Thymus (tissue), 11 donors: ENCODE measurements at regions not wholly inside any gene's neighbourhood (a gene's known extent, or its start where the extent isn't known, plus 50 kb on each side); places are given as distances from the start of the nearest gene placed in this dataset.

Experiments used
- DNase-seq, 9 donors: peaks; one replicate each; pipeline ENCODE4 v3.0.0-alpha.2; 2013; ENCODE audit warnings: low spot score in 9 of 9, low read depth in 6 of 9, missing footprints in 1 of 9
- H3K27ac ChIP-seq, 2 donors: one replicate each; pipeline ENCODE4 v1.5.1; 2013; ENCODE audit warnings: control low read depth in 1 of 2, low read depth in 1 of 2, low read length in 1 of 2, mild to moderate bottlenecking in 1 of 2, moderate library complexity in 1 of 2
- H3K27me3 ChIP-seq, 2 donors: one replicate each; pipeline ENCODE4 v1.5.1; 2013; ENCODE audit warnings: low read length in 1 of 2; ENCODE audit not compliant: control insufficient read depth in 2 of 2, insufficient read depth in 1 of 2
- H3K36me3 ChIP-seq, 2 donors: one replicate each; pipeline ENCODE4 v1.5.1; 2013; ENCODE audit warnings: low read length in 1 of 2, mild to moderate bottlenecking in 1 of 2, moderate library complexity in 1 of 2; ENCODE audit not compliant: control insufficient read depth in 2 of 2, insufficient read depth in 2 of 2
- H3K4me1 ChIP-seq, 2 donors: one replicate each; pipeline ENCODE4 v1.5.1; 2013; ENCODE audit warnings: low read length in 2 of 2; ENCODE audit not compliant: control insufficient read depth in 2 of 2, insufficient read depth in 2 of 2
- H3K4me3 ChIP-seq, 2 donors: one replicate each; pipeline ENCODE4 v1.5.1; 2013; ENCODE audit warnings: low read length in 2 of 2, control low read depth in 1 of 2, mild to moderate bottlenecking in 1 of 2
- H3K9me3 ChIP-seq, 2 donors: one replicate each; pipeline ENCODE4 v1.5.1; 2013; ENCODE audit warnings: low read length in 1 of 2, mild to moderate bottlenecking in 1 of 2; ENCODE audit not compliant: control insufficient read depth in 2 of 2, insufficient read depth in 1 of 2
- WGBS: extraction: QIAGEN DNeasy Blood & Tissue Kit; methylation state at CpG from one replicate; pipeline ENCODE4 v1.1.7; 2013; 5-methylcytosine and 5-hydroxymethylcytosine counted together
- donor health status: healthy.

GRCh38 chr6:11919771-11920440, 92.2 kb upstream of the HIVEP1 start:
- WGBS = 96% methylated on average over 8 of the region's 8 CpGs

DNA sequence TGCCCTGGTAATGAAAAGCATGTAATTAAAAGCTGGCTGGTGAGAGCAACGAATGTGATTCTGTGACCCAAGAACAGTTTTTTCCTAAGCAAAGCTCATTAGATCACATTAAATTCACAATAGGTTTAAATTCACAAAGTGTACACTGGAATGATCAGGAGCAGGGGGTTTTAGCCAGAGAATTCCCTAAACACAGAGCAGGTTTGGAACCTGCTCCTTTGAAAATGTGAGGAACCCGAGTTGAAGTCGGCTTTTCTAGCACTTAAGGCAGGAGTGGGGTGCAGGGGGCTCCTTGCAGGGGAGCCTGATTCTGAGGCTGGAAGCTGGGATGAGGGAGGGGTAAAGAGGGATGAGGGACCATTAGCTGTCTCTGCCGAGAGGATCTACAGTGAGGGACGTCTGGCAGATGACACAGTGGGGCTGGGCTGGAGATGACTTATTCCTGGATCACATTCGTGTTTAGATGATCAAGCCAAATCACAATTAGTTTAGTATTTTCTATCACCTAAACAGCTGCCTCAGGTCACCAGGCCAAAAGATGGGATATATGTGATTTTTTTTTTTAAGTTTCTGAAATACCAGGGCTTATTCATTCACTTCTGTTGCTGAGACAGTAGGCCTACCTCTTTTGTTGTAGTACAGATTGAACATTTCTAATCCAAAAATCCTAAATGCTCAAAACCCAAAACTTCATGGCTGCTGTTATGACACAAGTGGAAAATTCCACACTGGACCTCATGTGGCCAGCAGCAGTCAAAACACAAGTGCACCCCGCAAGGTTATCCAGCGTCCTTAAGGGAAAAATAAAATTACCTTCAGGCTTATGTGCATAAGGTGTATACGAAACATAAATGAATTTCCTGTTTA, 93.1 kb upstream of the HIVEP1 start:
- Histone ChIP-seq H3K36me3 (no peaks in the 10 kb centered on the region), H3K27me3 (no peaks in the 10 kb centered on the region), H3K4me3 (no peak overlapping the region), H3K27ac (no peak overlapping the region), H3K9me3 (no peaks in the 10 kb centered on the region), H3K4me1 (peaks cover 0 to 4% of the 10 kb centered on the region in 2 donors)
- no peak for DNase-seq
- WGBS = 96% methylated on average over 9 of the region's 9 CpGs

More at GRCh38 chr6:11919771-11920440, 92.2 kb upstream of the HIVEP1 start:
- Histone ChIP-seq H3K9me3 (no peaks in the 10 kb centered on the region), H3K4me3 (no peak overlapping the region), H3K27ac (no peak overlapping the region), H3K36me3 (no peaks in the 10 kb centered on the region), H3K27me3 (no peaks in the 10 kb centered on the region), H3K4me1 (peaks cover 0 to 4% of the 10 kb centered on the region in 2 donors)
- DNase-seq = no peak

GRCh38 chr6:11917951-11918738, 94.0 kb upstream of the HIVEP1 start:
- no peaks in the 10 kb centered on the region for H3K9me3 ChIP-seq
- DNase-seq = no peak
- H3K36me3 ChIP-seq = no peaks in the 10 kb centered on the region
- no peak overlapping the region for H3K27ac ChIP-seq
- H3K4me1 ChIP-seq = peaks cover 0 to 4% of the 10 kb centered on the region in 2 donors
- H3K27me3 ChIP-seq = no peaks in the 10 kb centered on the region
- WGBS = 96% methylated on average over 9 of the region's 9 CpGs
- no peak overlapping the region for H3K4me3 ChIP-seq

DNA sequence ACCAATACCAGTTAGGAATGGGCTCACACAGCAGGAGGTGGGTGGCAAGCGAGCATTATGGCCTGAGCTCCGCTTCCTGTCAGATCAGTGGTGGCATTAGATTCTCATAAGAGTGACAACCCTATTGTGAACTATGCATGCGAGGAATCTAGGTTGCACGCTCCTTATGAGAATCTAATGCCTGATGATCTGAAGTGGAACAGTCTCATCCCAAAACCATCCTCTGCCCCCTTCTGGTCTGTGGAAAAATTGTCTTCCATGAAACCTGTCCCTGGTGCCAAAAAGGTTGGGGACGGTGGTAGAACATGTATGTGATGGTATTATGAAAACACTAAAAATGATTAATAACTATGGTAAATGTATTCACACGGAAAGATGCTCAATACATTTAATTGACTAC, 99.7 kb upstream of the HIVEP1 start:
- no peaks in the 10 kb centered on the region for H3K4me1 ChIP-seq
- no peaks in the 10 kb centered on the region for H3K27me3 ChIP-seq
- no peak for DNase-seq
- H3K36me3 ChIP-seq = no peaks in the 10 kb centered on the region
- no peak overlapping the region for H3K27ac ChIP-seq
- 98% methylated on average over 6 of the region's 6 CpGs for WGBS
- peaks cover 0 to 3% of the 10 kb centered on the region in 2 donors for H3K9me3 ChIP-seq
- no peak overlapping the region for H3K4me3 ChIP-seq

DNA sequence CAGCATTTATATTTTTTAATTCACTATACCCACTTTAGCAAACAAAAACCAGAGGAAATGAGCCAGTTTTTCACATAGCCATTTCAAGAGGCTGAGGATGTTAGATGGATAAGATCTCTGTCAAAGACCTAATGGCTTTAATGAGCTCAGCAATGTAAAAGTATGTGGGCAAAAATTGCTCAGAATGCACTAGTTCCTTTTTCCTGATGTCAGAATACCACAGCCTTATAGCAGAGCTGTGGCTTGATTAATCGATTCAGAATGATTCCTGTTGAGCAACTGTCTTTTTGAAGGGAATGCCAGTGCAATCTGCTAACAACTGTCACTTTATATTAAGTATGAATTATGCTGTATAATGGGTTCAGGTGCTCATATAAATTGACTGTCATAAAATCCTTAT, 100.6 kb upstream of the HIVEP1 start:
- Histone ChIP-seq H3K4me1 (no peaks in the 10 kb centered on the region), H3K27ac (no peak overlapping the region), H3K4me3 (no peak overlapping the region), H3K27me3 (no peaks in the 10 kb centered on the region), H3K36me3 (no peaks in the 10 kb centered on the region), H3K9me3 (peaks cover 0 to 3% of the 10 kb centered on the region in 2 donors)
- no peak for DNase-seq
- 11% methylated on average over 1 of the region's 1 CpG for WGBS

DNA sequence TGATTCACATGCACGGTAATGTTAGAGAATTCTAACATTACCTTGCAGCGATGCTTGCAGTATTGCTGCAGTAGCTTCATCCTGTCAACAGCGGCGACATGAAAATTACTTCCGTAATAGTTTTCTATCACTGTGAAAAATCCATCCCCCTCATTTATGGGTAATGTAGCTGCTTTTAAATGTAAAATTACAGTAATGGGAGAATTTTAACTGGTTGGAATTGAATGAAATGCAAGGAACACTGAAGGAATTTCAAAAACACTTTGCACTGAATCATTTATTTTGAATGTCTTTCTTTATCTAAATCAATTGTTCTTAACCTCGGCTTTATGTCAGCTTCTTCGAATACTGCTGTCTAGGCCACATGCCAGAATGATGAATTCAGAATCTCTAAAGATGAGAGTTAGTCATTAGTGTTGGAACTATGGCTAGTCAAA, 102.4 kb upstream of the HIVEP1 start:
- Histone ChIP-seq H3K9me3 (peaks cover 0 to 3% of the 10 kb centered on the region in 2 donors), H3K27ac (no peak overlapping the region), H3K36me3 (no peaks in the 10 kb centered on the region), H3K4me3 (no peak overlapping the region), H3K4me1 (no peaks in the 10 kb centered on the region), H3K27me3 (no peaks in the 10 kb centered on the region)
- no peak for DNase-seq
- 98% methylated on average over 7 of the region's 7 CpGs for WGBS

DNA sequence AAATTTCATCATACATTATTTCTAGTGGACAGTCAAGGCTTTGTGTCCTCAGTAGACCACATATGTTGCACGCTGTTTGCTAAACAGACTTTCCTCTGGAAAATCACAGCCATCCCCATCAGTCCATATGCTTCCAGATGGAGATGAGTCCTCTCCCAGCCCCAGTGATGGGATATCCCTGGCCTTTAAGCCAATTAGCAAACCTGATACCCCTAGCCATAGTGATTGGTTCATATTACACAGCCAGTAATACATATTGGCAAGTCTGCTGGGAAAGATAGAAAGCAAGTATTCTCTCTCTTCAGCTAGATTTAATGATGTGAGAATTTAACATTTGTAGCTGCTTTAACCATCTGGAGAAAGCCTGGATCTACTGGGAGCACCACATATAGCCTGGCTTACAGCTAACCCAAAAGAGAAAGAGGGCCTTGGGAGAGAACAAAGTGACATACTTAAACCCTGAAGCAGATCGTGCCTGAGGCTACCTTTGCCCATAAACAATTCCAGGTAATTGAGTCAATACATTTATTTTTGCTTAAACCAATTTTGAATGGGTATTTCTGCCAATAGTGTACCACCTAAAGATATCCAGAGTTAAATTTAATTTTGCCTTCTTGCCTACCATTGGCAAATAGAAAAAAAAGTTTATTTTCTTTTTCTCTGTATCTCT, 103.5 kb upstream of the HIVEP1 start:
- H3K27me3 ChIP-seq = no peaks in the 10 kb centered on the region
- whole genome bisulfite sequencing = 95% methylated on average over 2 of the region's 2 CpGs
- H3K36me3 ChIP-seq = no peaks in the 10 kb centered on the region
- H3K4me3 ChIP-seq = no peak overlapping the region
- peaks cover 0 to 3% of the 10 kb centered on the region in 2 donors for H3K9me3 ChIP-seq
- H3K4me1 ChIP-seq = no peaks in the 10 kb centered on the region
- DNase-seq = no peak
- H3K27ac ChIP-seq = no peak overlapping the region

DNA sequence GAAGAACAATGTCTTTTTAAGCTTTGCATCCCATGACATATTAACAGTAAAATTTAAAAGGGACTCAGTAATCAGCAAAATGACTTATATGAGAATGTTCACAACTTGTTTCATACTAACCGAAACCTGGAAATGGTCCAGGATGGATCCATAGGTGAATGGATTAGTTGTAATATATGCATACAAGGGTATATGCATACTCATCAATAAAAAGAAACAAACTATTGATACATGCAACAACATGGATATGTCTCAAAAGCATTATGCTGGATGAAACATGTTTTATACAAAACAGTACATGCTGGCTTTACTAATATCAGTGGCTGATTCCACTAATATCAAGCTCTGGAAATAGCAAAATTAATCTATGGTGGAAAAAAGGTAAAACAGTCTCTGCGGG, 108.5 kb upstream of the HIVEP1 start:
- no peak for DNase-seq
- WGBS = 97% methylated on average over 2 of the region's 2 CpGs
- Histone ChIP-seq H3K27ac (no peak overlapping the region), H3K4me1 (peaks cover 0 to 4% of the 10 kb centered on the region in 2 donors), H3K36me3 (no peaks in the 10 kb centered on the region), H3K9me3 (no peaks in the 10 kb centered on the region), H3K27me3 (no peaks in the 10 kb centered on the region), H3K4me3 (no peak overlapping the region)
